Upper lobe of right lung (tissue), 1 donor: ENCODE measurements at regions not wholly inside any gene's neighbourhood (a gene's known extent, or its start where the extent isn't known, plus 50 kb on each side); places are given as distances from the start of the nearest gene placed in this dataset.

Experiments
- ATAC-seq: fragments of 200-7000 bp; cut with Tn5 transposase; one replicate; pipeline ENCODE4 v1.9.1; 2020; ENCODE audit warnings: mild to moderate bottlenecking, moderate library complexity
- DNase-seq: peaks from one replicate; pipeline ENCODE4 v3.0.0-alpha.2; 2020
- H3K27ac ChIP-seq: fragments of 200-600 bp; one replicate; pipeline ENCODE4 v1.8.0; 2022
- H3K27me3 ChIP-seq: fragments of 200-600 bp; one replicate; pipeline ENCODE4 v1.8.0; 2022; ENCODE audit warnings: mild to moderate bottlenecking
- H3K36me3 ChIP-seq: fragments of 200-600 bp; one replicate; pipeline ENCODE4 v1.8.0; 2022
- H3K4me1 ChIP-seq: fragments of 200-600 bp; one replicate; pipeline ENCODE4 v1.8.0; 2022
- H3K4me3 ChIP-seq: fragments of 200-600 bp; one replicate; pipeline ENCODE4 v1.8.0; 2022; ENCODE audit warnings: mild to moderate bottlenecking
- H3K9me3 ChIP-seq: fragments of 200-600 bp; one replicate; pipeline ENCODE4 v1.8.0; 2022
- intact Hi-C: fragments of 100-400 bp; cut with DNase I; formaldehyde crosslinking; loops from one replicate; pipeline ENCODE4 v1.11.0; 2022
- TF ChIP-seq, protein P1 (sequence below): fragments of 200-600 bp; IDR thresholded peaks from one replicate; pipeline ENCODE4 v1.8.0; 2022; ENCODE audit warnings: antibody characterized with exemption
- donor health status: DM: no; HTN: yes; CAD: no; lungs with severe emphysema.

DNA sequence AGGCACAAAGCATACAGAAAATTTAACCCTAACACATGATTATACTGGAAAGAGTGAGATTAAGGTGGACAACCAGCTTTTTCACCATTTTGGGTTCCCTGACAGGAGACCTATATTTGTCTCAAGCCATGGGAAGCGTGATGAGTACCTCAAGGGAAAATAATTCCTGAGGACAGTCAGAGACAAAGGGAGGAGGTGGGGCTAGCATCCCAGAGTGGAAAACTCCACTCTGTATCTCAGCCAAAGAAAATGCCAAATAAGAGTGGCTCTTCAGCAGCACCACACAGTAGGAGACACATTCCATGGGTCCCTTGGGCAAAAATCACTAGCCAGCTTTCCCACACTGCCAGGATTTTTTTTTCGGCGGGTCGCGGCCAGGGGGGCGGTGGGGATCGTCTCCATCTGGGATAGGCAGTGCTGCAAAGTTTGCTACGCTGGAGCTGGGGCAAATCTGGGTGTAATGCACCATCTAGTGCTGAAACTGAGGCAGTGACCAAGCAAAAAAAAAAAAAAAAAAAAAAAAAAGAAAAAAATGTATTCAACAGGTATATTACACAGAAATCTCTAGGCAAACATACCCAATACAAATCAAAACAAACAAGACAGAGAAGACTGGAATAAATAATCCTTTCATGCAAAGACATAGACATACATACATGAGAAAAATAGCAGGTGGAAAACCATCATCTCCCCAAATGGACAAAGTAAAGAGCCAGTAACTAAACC lies 77.3 kb upstream of the SLC35F1 start:
- H3K4me3 ChIP-seq: no peak overlapping the region
- TF ChIP-seq, protein P1, sequence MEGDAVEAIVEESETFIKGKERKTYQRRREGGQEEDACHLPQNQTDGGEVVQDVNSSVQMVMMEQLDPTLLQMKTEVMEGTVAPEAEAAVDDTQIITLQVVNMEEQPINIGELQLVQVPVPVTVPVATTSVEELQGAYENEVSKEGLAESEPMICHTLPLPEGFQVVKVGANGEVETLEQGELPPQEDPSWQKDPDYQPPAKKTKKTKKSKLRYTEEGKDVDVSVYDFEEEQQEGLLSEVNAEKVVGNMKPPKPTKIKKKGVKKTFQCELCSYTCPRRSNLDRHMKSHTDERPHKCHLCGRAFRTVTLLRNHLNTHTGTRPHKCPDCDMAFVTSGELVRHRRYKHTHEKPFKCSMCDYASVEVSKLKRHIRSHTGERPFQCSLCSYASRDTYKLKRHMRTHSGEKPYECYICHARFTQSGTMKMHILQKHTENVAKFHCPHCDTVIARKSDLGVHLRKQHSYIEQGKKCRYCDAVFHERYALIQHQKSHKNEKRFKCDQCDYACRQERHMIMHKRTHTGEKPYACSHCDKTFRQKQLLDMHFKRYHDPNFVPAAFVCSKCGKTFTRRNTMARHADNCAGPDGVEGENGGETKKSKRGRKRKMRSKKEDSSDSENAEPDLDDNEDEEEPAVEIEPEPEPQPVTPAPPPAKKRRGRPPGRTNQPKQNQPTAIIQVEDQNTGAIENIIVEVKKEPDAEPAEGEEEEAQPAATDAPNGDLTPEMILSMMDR: peak; percentile 13
- H3K36me3 ChIP-seq: no peaks in the 10 kb centered on the region
- no peak overlapping the region for H3K27ac ChIP-seq
- no peaks in the 10 kb centered on the region for H3K9me3 ChIP-seq
- H3K27me3 ChIP-seq: no peaks in the 10 kb centered on the region
- H3K4me1 ChIP-seq: no peaks in the 10 kb centered on the region
- ATAC-seq (no peak), DNase-seq (no peak)
- intact Hi-C loops: no loop called here

DNA sequence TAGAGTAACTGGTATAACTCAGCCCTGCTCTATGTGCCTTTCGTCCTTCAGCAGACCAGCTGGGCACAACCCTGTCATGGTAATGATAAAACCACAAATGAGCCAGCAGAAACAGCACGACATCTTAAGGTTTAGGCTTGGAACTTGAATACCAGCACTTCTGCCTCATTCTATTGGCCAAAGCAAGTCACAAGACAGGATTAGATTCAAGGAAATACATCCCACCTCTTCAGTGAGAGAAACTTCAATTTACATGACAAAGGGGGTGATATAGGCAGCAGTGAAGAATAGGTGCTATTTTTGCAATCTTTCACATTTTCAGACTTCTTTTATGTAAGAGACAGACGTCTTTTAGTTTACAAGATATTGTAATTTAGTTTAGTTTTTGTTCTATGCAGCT lies 69.8 kb upstream of the SLC35F1 start:
- intact Hi-C loops: no loop called here
- H3K4me1 ChIP-seq: no peaks in the 10 kb centered on the region
- H3K27ac ChIP-seq: no peak overlapping the region
- H3K36me3 ChIP-seq: no peaks in the 10 kb centered on the region
- peaks cover 5% of the 10 kb centered on the region for H3K9me3 ChIP-seq
- H3K4me3 ChIP-seq: no peak overlapping the region
- ATAC-seq (no peak), DNase-seq (no peak)
- no peaks in the 10 kb centered on the region for H3K27me3 ChIP-seq
- TF ChIP-seq, protein P1: no peak

DNA sequence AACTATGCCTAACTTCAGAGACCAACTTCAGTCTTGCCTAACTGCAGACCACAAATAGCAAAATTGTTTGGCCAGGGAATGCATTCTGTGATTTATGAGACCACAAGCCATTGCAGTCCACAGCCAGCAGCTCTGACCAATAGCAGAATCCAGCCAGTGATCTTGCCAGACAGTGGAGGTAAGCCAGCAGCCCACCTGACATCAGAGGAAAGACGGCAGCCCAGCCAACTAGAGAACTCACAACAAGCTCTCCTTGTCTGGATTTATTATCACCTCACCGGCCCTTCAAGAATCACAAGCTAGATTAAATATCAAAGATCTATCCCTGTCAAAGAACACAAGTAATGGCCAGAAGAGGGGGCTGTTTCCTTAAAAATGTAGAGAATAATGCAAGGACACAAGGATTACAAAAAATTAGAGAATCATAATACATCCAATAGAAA lies 66.5 kb upstream of the SLC35F1 start:
- Histone ChIP-seq H3K36me3 (no peaks in the 10 kb centered on the region), H3K4me1 (no peaks in the 10 kb centered on the region), H3K9me3 (peaks cover 5% of the 10 kb centered on the region), H3K4me3 (no peak overlapping the region), H3K27ac (no peak overlapping the region), H3K27me3 (no peaks in the 10 kb centered on the region)
- ATAC-seq: no peak
- intact Hi-C loops: no loop called here
- no peak for DNase-seq
- TF ChIP-seq, protein P1: no peak

DNA sequence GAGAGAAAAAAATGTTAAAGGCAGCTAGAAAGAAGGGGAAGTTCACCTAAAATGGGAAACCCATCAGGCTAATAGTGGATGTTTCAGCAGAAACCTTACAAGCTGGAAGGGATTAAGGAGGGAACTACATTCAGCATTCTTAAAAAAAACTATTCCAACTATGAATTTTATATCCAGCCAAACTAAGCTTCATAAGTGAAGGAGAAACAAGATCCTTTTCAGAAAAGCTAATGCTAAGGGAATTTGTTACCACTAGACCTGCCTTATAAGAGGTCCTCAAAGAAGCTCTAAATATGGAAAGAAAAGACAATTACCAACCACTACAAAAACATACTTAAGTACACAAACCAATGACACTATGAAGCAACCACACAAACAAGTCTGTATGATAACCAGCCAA lies 59.2 kb upstream of the SLC35F1 start:
- no peak for DNase-seq
- ATAC-seq: no peak
- H3K9me3 ChIP-seq: peaks cover 5% of the 10 kb centered on the region
- no peaks in the 10 kb centered on the region for H3K36me3 ChIP-seq
- TF ChIP-seq, protein P1: no peak
- no peaks in the 10 kb centered on the region for H3K4me1 ChIP-seq
- intact Hi-C loops: no loop called here
- H3K27ac ChIP-seq: no peak overlapping the region
- no peaks in the 10 kb centered on the region for H3K27me3 ChIP-seq
- H3K4me3 ChIP-seq: no peak overlapping the region

DNA sequence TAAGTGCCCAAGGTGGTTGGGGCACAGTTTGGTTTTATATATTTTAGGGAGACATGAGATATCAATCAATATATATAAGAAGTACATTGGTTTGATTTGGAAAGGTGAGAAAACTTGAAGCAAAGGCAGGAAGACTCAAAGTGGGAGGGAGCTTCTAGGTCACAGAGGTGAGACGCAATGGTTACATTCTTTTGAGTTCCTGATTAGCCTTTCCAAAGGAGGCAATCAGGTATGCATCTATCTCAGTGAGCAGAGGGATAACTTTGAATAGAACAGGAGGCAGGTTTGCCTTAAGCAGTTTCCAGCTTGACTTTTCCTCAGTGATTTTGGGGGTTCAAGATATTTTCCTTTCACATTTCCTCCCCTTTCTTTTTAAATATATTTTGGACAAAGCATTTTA lies 58.0 kb upstream of the SLC35F1 start:
- Histone ChIP-seq H3K9me3 (peaks cover 5% of the 10 kb centered on the region), H3K4me3 (no peak overlapping the region), H3K36me3 (no peaks in the 10 kb centered on the region), H3K27ac (no peak overlapping the region), H3K27me3 (no peaks in the 10 kb centered on the region), H3K4me1 (no peaks in the 10 kb centered on the region)
- DNase-seq: no peak
- TF ChIP-seq, protein P1: no peak
- intact Hi-C loops: no loop called here
- ATAC-seq: no peak
